HG03103 (cell line): ENCODE measurements at regions not wholly inside any gene's neighbourhood (a gene's known extent, or its start where the extent isn't known, plus 50 kb on each side); places are given as distances from the start of the nearest gene placed in this dataset.
"Not testable (repeated sequence)": the region's sequence is repeated elsewhere in the genome, so short reads cannot be mapped to it uniquely, and the experiment has no call there.

ENCODE experiments used
- ATAC-seq: cut with Tn5 transposase; IDR thresholded peaks from one replicate; pipeline ENCODE4 v1.9.1; 2021; ENCODE audit warnings: low read depth; ENCODE audit not compliant: unreplicated experiment

- ATAC-seq: no peak
Observed at GRCh38 chr3:191148131-191148530, 50.9 kb upstream of the OSTN start.

GRCh38 chr3:191143224-191143623 is 55.8 kb upstream of the OSTN start:
- no peak for ATAC-seq

- no peak for ATAC-seq
Observed at GRCh38 chr3:191141728-191142127, 57.3 kb upstream of the OSTN start.

GRCh38 chr3:191139736-191140135 is 59.3 kb upstream of the OSTN start:
- peak; percentile 55 for ATAC-seq

- no peak for ATAC-seq
Observed at GRCh38 chr3:191138937-191139336, 60.1 kb upstream of the OSTN start.

- ATAC-seq: no peak
Observed at GRCh38 chr3:191137708-191138107, 61.3 kb upstream of the OSTN start.

- no peak for ATAC-seq
Observed at GRCh38 chr3:191136347-191136746, 62.7 kb upstream of the OSTN start.

- no peak for ATAC-seq
Observed at GRCh38 chr3:191135175-191135574, 63.9 kb upstream of the OSTN start.

- no peak for ATAC-seq
Observed at GRCh38 chr3:191133359-191133758, 65.7 kb upstream of the OSTN start.

GRCh38 chr3:191131305-191131704 is 67.7 kb upstream of the OSTN start:
- ATAC-seq: no peak

- ATAC-seq: not testable (repeated sequence)
Observed at GRCh38 chr3:191124891-191125290, 74.2 kb upstream of the OSTN start.

GRCh38 chr3:191123946-191124345 is 75.1 kb upstream of the OSTN start:
- no peak for ATAC-seq

- ATAC-seq: no peak
Observed at GRCh38 chr3:191123231-191123630, 75.8 kb upstream of the OSTN start.

GRCh38 chr3:191120447-191121298 is 78.4 kb upstream of the OSTN start:
- ATAC-seq: no peak

- peak; percentile 43 for ATAC-seq
Observed at GRCh38 chr3:191119415-191120295, 79.4 kb upstream of the OSTN start.

GRCh38 chr3:191111722-191112121 is 87.3 kb upstream of the OSTN start:
- ATAC-seq: no peak

- peak; percentile 74 for ATAC-seq
Observed at GRCh38 chr3:191105418-191105817, 93.6 kb upstream of the OSTN start.

- no peak for ATAC-seq
Observed at GRCh38 chr3:191100516-191100915, 98.5 kb upstream of the OSTN start.

GRCh38 chr3:191094057-191094845 is 104.8 kb upstream of the OSTN start:
- ATAC-seq: no peak

GRCh38 chr3:191087391-191087790 is 111.7 kb upstream of the OSTN start:
- ATAC-seq: no peak

- no peak for ATAC-seq
Observed at GRCh38 chr3:191085091-191085490, 114.0 kb upstream of the OSTN start.
